SU-DHL-6 (cell line): ENCODE measurements at regions not wholly inside any gene's neighbourhood (a gene's known extent, or its start where the extent isn't known, plus 50 kb on each side); places are given as distances from the start of the nearest gene placed in this dataset.

ENCODE experiments used
- H2AFZ ChIP-seq: fragments of 200-600 bp; sonication (generic); 2 replicates; pipeline ENCODE4 v1.6.1; 2014; ENCODE audit warnings: low read depth, mild to moderate bottlenecking, moderate library complexity, mixed read lengths, antibody characterized with exemption, low read length; ENCODE audit not compliant: severe bottlenecking
- H3F3A ChIP-seq: fragments of 200-600 bp; shearing (Covaris generic); 2 replicates; pipeline ENCODE4 v1.6.0; 2016; ENCODE audit warnings: antibody characterized with exemption, mild to moderate bottlenecking; ENCODE audit not compliant: insufficient read depth
- H3K27ac ChIP-seq: fragments of 200-600 bp; sonication (generic); 2 replicates; pipeline ENCODE4 v1.5.1; 2016; ENCODE audit warnings: low read depth, mild to moderate bottlenecking, low read length, moderate library complexity, mixed read lengths
- H3K27me3 ChIP-seq: fragments of 200-600 bp; sonication (generic), shearing (Covaris generic); 2 replicates; pipeline ENCODE4 v1.6.0; 2014; ENCODE audit warnings: mild to moderate bottlenecking, low read length
- H3K36me3 ChIP-seq: fragments of 200-600 bp; sonication (generic); 2 replicates; pipeline ENCODE4 v1.6.1; 2014; ENCODE audit warnings: mild to moderate bottlenecking, low read length, mixed read lengths
- H3K4me2 ChIP-seq: fragments of 300-600, 200-600 bp; shearing (Covaris generic), sonication (generic); 2 replicates; pipeline ENCODE4 v1.6.0; 2014; ENCODE audit warnings: low read length, low read depth, mild to moderate bottlenecking; ENCODE audit not compliant: poor library complexity, severe bottlenecking
- H3K4me3 ChIP-seq: fragments of 200-600 bp; sonication (generic); 2 replicates; pipeline ENCODE4 v1.5.1; 2014; ENCODE audit warnings: antibody characterized with exemption, low read length, mild to moderate bottlenecking, mixed read lengths; ENCODE audit not compliant: insufficient read depth, poor library complexity, severe bottlenecking
- H3K79me2 ChIP-seq: fragments of 200-600 bp; sonication (generic); 2 replicates; pipeline ENCODE4 v1.6.1; 2014; ENCODE audit warnings: mild to moderate bottlenecking, low read length, moderate library complexity; ENCODE audit not compliant: insufficient read depth
- H3K9ac ChIP-seq: fragments of 200-600 bp; sonication (generic); 2 replicates; pipeline ENCODE4 v1.7.0; 2014; ENCODE audit warnings: mild to moderate bottlenecking, low read length
- H3K9me2 ChIP-seq: fragments of 200-600 bp; sonication (generic); replicated peaks from 2 replicates; pipeline ENCODE4 v1.6.1; 2014; ENCODE audit warnings: low read length; ENCODE audit not compliant: insufficient read depth
- H3K9me3 ChIP-seq: fragments of 200-600 bp; sonication (generic); 2 replicates; pipeline ENCODE4 v1.6.1; 2014; ENCODE audit warnings: low read length, mixed read lengths; ENCODE audit not compliant: insufficient read depth
- H4K20me1 ChIP-seq: fragments of 200-600 bp; sonication (generic); 2 replicates; pipeline ENCODE4 v1.6.1; 2014; ENCODE audit warnings: low read depth, mild to moderate bottlenecking, antibody characterized with exemption, low read length, moderate library complexity, mixed read lengths
- EZH2phosphoT487 ChIP-seq: fragments of 200-600 bp; sonication (generic), shearing (Covaris generic); conservative IDR thresholded peaks from 2 replicates; pipeline ENCODE4 v1.6.1; 2018; ENCODE audit warnings: mild to moderate bottlenecking, antibody characterized with exemption, low read length, moderate library complexity, mixed read lengths
- TF ChIP-seq, protein P1 (sequence below): fragments of 200-600 bp; sonication (generic); IDR thresholded peaks from one replicate; pipeline ENCODE4 v1.5.1; 2017; ENCODE audit warnings: antibody characterized with exemption, mild to moderate bottlenecking, low read length, moderate library complexity; ENCODE audit not compliant: insufficient read depth, poor library complexity, severe bottlenecking

DNA sequence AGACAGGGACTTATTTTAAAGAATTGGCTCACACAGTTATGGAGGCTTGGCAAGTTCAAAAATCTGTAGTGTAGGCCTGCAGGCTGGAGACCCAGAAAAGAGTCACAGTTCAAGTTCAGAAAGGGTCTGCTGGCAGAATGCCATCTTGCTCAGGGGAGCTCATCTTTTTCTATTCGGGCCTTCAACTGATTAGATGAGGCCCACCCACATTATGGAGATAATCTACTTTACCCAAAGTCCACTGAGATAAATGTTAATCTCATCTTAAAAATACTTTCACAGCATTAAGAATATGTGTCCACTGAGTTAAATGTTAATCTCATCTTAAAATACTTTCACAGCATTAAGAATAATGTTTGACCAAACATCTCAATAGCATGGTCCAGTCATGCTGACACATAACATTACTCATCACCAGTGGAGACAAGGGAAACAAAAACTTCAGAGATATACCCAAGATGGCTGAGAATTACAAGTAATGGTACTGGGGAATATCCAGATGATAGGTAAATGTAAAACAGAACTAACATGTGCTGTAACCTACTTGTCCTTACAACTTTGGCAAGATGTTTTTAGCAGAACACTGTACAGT, 74.3 kb upstream of the STAC start:
- TF ChIP-seq EZH2phosphoT487: no peak
- TF ChIP-seq, protein P1, sequence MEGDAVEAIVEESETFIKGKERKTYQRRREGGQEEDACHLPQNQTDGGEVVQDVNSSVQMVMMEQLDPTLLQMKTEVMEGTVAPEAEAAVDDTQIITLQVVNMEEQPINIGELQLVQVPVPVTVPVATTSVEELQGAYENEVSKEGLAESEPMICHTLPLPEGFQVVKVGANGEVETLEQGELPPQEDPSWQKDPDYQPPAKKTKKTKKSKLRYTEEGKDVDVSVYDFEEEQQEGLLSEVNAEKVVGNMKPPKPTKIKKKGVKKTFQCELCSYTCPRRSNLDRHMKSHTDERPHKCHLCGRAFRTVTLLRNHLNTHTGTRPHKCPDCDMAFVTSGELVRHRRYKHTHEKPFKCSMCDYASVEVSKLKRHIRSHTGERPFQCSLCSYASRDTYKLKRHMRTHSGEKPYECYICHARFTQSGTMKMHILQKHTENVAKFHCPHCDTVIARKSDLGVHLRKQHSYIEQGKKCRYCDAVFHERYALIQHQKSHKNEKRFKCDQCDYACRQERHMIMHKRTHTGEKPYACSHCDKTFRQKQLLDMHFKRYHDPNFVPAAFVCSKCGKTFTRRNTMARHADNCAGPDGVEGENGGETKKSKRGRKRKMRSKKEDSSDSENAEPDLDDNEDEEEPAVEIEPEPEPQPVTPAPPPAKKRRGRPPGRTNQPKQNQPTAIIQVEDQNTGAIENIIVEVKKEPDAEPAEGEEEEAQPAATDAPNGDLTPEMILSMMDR: no peak
- Histone ChIP-seq H3K27me3 (no peaks in the 10 kb centered on the region), H2AFZ (no peak overlapping the region), H4K20me1 (no peaks in the 10 kb centered on the region), H3K4me3 (no peak overlapping the region), H3K9me3 (no peaks in the 10 kb centered on the region), H3K27ac (no peak overlapping the region), H3K79me2 (no peaks in the 10 kb centered on the region), H3K9ac (no peak overlapping the region), H3F3A (no peaks in the 10 kb centered on the region), H3K36me3 (no peaks in the 10 kb centered on the region), H3K4me2 (no peak overlapping the region), H3K9me2 (no peaks in the 10 kb centered on the region)

DNA sequence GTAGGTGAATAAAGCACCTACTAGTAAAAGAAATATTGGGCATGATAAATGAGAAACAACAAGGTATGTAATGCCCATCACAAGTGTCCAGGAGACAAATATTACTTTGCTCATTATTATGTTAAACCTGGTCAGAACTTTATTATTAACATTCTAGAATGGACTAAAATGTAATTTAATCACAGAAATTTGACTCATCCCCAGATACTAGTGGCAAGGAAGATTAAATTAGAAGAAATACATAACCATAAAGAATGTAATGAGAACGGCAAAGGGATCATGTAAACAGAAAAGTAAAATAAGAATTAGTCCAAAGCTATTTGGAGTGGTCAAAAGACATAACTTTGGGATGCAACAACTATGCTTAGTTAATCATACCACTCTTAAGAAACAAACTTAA, 71.2 kb upstream of the STAC start:
- Histone ChIP-seq H3K27me3 (no peaks in the 10 kb centered on the region; the same call in 1 of the 2 replicates), H2AFZ (no peak overlapping the region), H3K9ac (no peak overlapping the region), H3F3A (no peaks in the 10 kb centered on the region), H3K4me3 (no peak overlapping the region), H3K79me2 (no peaks in the 10 kb centered on the region), H3K9me2 (no peaks in the 10 kb centered on the region), H3K27ac (no peak overlapping the region), H3K4me2 (no peak overlapping the region), H4K20me1 (no peaks in the 10 kb centered on the region), H3K9me3 (no peaks in the 10 kb centered on the region), H3K36me3 (no peaks in the 10 kb centered on the region)
- TF ChIP-seq, protein P1: no peak
- TF ChIP-seq EZH2phosphoT487: no peak

DNA sequence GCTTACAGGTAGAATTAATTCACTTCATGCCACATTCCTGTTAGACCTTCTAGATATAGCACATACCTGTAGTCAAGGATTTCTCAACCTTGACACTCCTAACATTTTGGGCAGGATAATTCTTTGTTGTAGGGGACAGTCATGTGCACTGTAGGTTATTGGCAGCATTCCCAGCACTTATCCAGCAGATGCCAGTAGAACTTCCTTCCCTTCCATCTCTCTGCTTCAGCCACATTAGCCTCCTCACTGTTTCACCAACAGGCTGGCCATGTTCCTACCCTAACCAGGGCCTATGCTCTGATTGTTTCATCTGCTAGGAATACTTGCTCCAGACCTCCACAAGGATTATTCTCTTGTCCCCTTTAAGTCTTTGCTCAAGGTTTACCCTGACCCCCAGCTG, 68.0 kb upstream of the STAC start:
- Histone ChIP-seq H3K9me3 (no peaks in the 10 kb centered on the region), H3K36me3 (no peaks in the 10 kb centered on the region), H3K4me3 (no peak overlapping the region), H3K9ac (no peak overlapping the region), H3K27ac (no peak overlapping the region), H3F3A (no peaks in the 10 kb centered on the region), H2AFZ (no peak overlapping the region), H3K79me2 (no peaks in the 10 kb centered on the region), H4K20me1 (no peaks in the 10 kb centered on the region), H3K9me2 (no peaks in the 10 kb centered on the region), H3K27me3 (no peaks in the 10 kb centered on the region; the same call in 1 of the 2 replicates), H3K4me2 (no peak overlapping the region)
- TF ChIP-seq, protein P1: no peak
- no peak for TF ChIP-seq EZH2phosphoT487
